Neural cell (in vitro differentiated cells): ENCODE measurements at regions not wholly inside any gene's neighbourhood (a gene's known extent, or its start where the extent isn't known, plus 50 kb on each side); places are given as distances from the start of the nearest gene placed in this dataset.

ENCODE experiments used
- H2AFZ ChIP-seq: fragments of 200-600, 300-800 bp; sonication (generic), shearing (Covaris generic); 2 replicates; pipeline ENCODE4 v1.6.0; 2014; ENCODE audit warnings: low read depth, mild to moderate bottlenecking, antibody characterized with exemption, low read length, moderate library complexity
- H3F3A ChIP-seq: fragments of 200-600 bp; shearing (Covaris generic); 2 replicates; pipeline ENCODE4 v1.6.1; 2016; ENCODE audit warnings: mild to moderate bottlenecking, moderate library complexity, mixed read lengths, antibody characterized with exemption, low read length; ENCODE audit not compliant: insufficient read depth, poor library complexity, severe bottlenecking
- H3K27ac ChIP-seq: fragments of 200-600, 300-800 bp; sonication (generic), shearing (Covaris generic); 2 replicates; pipeline ENCODE4 v1.5.1; 2014; ENCODE audit warnings: mild to moderate bottlenecking, low read length, moderate library complexity
- H3K27me3 ChIP-seq: fragments of 300-800, 200-600 bp; sonication (generic), shearing (Covaris generic); 2 replicates; pipeline ENCODE4 v1.6.0; 2014; ENCODE audit warnings: mild to moderate bottlenecking, low read depth, low read length, moderate library complexity; ENCODE audit not compliant: insufficient read depth
- H3K36me3 ChIP-seq: fragments of 300-800, 200-600 bp; sonication (generic), shearing (Covaris generic); 2 replicates; pipeline ENCODE4 v1.5.1; 2014; ENCODE audit warnings: mild to moderate bottlenecking, antibody characterized with exemption, low read length, moderate library complexity; ENCODE audit not compliant: insufficient read depth
- H3K4me2 ChIP-seq: fragments of 300-800, 200-600 bp; sonication (generic), shearing (Covaris generic); 2 replicates; pipeline ENCODE4 v1.6.0; 2014; ENCODE audit warnings: mild to moderate bottlenecking, low read length
- H3K4me3 ChIP-seq: fragments of 300-800, 200-600 bp; sonication (generic), shearing (Covaris generic); 2 replicates; pipeline ENCODE4 v1.5.1; 2014; ENCODE audit warnings: mild to moderate bottlenecking, low read length, moderate library complexity
- H3K79me2 ChIP-seq: fragments of 200-600 bp; shearing (Covaris generic); replicated peaks from 2 replicates; pipeline ENCODE4 v1.6.0; 2014; ENCODE audit warnings: mild to moderate bottlenecking, low read length, moderate library complexity; ENCODE audit not compliant: insufficient read depth
- H3K9ac ChIP-seq: fragments of 300-800, 200-600 bp; sonication (generic), shearing (Covaris generic); 2 replicates; pipeline ENCODE4 v1.6.1; 2016; ENCODE audit warnings: mild to moderate bottlenecking, low read length, mixed read lengths
- H3K9me2 ChIP-seq: fragments of 200-600 bp; shearing (Covaris generic); 2 replicates; pipeline ENCODE4 v1.6.1; 2016; ENCODE audit warnings: mild to moderate bottlenecking, low read length, mixed read lengths; ENCODE audit not compliant: insufficient read depth
- H3K9me3 ChIP-seq: fragments of 200-600, 300-800 bp; sonication (generic), shearing (Covaris generic); 2 replicates; pipeline ENCODE4 v1.6.1; 2016; ENCODE audit warnings: mild to moderate bottlenecking, mixed run types, low read length, moderate library complexity, mixed read lengths
- H4K20me1 ChIP-seq: fragments of 200-600 bp; shearing (Covaris generic); 2 replicates; pipeline ENCODE4 v1.6.1; 2016; ENCODE audit warnings: mild to moderate bottlenecking, mixed run types; ENCODE audit not compliant: insufficient read depth
- EP300 ChIP-seq: fragments of 450-650 bp; conservative IDR thresholded peaks from 2 replicates; pipeline ENCODE4 v1.6.1; 2014; ENCODE audit warnings: antibody characterized with exemption, mild to moderate bottlenecking, moderate library complexity; ENCODE audit not compliant: poor library complexity, severe bottlenecking
- EZH2 ChIP-seq: fragments of 200-600, 300-800 bp; shearing (Covaris generic), sonication (generic); IDR thresholded peaks from 2 replicates; pipeline ENCODE4 v1.6.1; 2014; ENCODE audit warnings: antibody characterized with exemption, low read length, borderline replicate concordance, mild to moderate bottlenecking; ENCODE audit not compliant: insufficient read depth, poor library complexity, severe bottlenecking
- MXI1 ChIP-seq: fragments of 450-650 bp; conservative IDR thresholded peaks from 2 replicates; pipeline ENCODE4 v1.6.1; 2014; ENCODE audit warnings: antibody characterized with exemption, mild to moderate bottlenecking; ENCODE audit not compliant: poor library complexity, severe bottlenecking
- POLR2AphosphoS5 ChIP-seq: IDR thresholded peaks from 2 replicates; pipeline ENCODE4 v1.6.1; 2012
- RAD21 ChIP-seq: fragments of 450-650 bp; conservative IDR thresholded peaks from 2 replicates; pipeline ENCODE4 v1.6.1; 2014; ENCODE audit warnings: antibody characterized with exemption, mild to moderate bottlenecking, moderate library complexity
- SMC3 ChIP-seq: fragments of 450-650 bp; conservative IDR thresholded peaks from 2 replicates; pipeline ENCODE4 v1.6.1; 2014; ENCODE audit warnings: antibody characterized with exemption, mild to moderate bottlenecking, moderate library complexity; ENCODE audit not compliant: poor library complexity
- TAF1 ChIP-seq: IDR thresholded peaks from 2 replicates; pipeline ENCODE4 v1.6.1; 2012; ENCODE audit warnings: low read depth
- TF ChIP-seq, protein P1 (sequence below): fragments of 450-650 bp; IDR thresholded peaks from 2 replicates; pipeline ENCODE4 v1.5.1; 2014; ENCODE audit warnings: antibody characterized with exemption, mild to moderate bottlenecking, moderate library complexity; ENCODE audit not compliant: poor library complexity, severe bottlenecking
- TF ChIP-seq, protein P2 (sequence below): IDR thresholded peaks from 2 replicates; pipeline ENCODE4 v1.6.1; 2012; ENCODE audit warnings: borderline replicate concordance

DNA sequence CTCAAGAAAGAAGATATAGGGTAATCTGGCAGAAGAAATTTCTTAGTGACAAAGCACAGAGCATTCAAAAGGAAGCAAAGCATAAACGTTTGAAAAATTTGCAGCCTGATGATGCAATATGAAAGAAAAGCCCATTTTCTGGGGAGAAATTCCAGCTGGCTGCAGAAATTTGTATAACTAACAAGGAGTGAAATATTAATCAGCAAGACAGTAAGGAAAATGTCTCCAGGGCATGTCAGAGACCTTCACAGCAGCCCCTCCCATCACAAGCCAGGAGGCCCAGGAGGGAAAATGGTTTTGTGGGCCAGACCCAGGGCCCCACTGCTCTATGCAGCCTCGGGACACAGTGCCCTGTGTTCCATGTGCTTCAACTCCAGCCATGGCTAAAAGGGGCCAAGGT is 359.4 kb downstream of the HINT1 start:
- no peak overlapping the region for H3K4me3 ChIP-seq
- no peak overlapping the region for H3K4me2 ChIP-seq
- no peaks in the 10 kb centered on the region for H3F3A ChIP-seq
- H3K9me3 ChIP-seq: no peaks in the 10 kb centered on the region
- H2AFZ ChIP-seq: no peak overlapping the region
- H3K36me3 ChIP-seq: no peaks in the 10 kb centered on the region
- H3K27me3 ChIP-seq: no peaks in the 10 kb centered on the region
- no peaks in the 10 kb centered on the region for H3K9me2 ChIP-seq
- no peaks in the 10 kb centered on the region for H4K20me1 ChIP-seq
- H3K9ac ChIP-seq: no peak overlapping the region
- TF ChIP-seq, protein P1, sequence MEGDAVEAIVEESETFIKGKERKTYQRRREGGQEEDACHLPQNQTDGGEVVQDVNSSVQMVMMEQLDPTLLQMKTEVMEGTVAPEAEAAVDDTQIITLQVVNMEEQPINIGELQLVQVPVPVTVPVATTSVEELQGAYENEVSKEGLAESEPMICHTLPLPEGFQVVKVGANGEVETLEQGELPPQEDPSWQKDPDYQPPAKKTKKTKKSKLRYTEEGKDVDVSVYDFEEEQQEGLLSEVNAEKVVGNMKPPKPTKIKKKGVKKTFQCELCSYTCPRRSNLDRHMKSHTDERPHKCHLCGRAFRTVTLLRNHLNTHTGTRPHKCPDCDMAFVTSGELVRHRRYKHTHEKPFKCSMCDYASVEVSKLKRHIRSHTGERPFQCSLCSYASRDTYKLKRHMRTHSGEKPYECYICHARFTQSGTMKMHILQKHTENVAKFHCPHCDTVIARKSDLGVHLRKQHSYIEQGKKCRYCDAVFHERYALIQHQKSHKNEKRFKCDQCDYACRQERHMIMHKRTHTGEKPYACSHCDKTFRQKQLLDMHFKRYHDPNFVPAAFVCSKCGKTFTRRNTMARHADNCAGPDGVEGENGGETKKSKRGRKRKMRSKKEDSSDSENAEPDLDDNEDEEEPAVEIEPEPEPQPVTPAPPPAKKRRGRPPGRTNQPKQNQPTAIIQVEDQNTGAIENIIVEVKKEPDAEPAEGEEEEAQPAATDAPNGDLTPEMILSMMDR: no peak
- TF ChIP-seq EZH2: no peak
- TF ChIP-seq MXI1: no peak
- TF ChIP-seq SMC3: no peak
- TF ChIP-seq RAD21: no peak
- no peak for TF ChIP-seq TAF1
- no peak for TF ChIP-seq POLR2AphosphoS5
- H3K27ac ChIP-seq: no peak overlapping the region
- H3K79me2 ChIP-seq: no peaks in the 10 kb centered on the region

DNA sequence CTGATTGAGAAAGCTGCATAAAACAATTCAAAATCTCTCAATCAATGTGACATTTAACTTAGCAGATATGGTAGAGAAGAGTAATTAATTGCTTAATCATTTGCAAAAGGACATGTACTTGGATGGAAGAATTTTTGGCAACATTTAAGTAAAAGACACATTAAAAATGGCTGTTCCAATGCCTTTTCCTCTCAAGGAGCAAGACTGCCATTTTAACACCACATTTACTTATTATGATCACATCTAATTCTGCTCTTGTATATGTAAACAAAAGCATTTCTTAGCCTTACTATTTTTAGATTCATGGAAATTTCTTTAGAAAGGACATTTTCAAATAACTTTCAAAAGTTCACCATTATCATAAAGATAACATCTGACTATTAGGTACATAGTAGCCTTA is 360.0 kb downstream of the HINT1 start:
- Histone ChIP-seq H3K4me2 (no peak overlapping the region), H3F3A (no peaks in the 10 kb centered on the region), H3K79me2 (no peaks in the 10 kb centered on the region), H3K9me2 (no peaks in the 10 kb centered on the region), H4K20me1 (no peaks in the 10 kb centered on the region), H2AFZ (no peak overlapping the region), H3K4me3 (no peak overlapping the region), H3K9me3 (no peaks in the 10 kb centered on the region), H3K27ac (no peak overlapping the region), H3K36me3 (no peaks in the 10 kb centered on the region), H3K9ac (no peak overlapping the region), H3K27me3 (no peaks in the 10 kb centered on the region)
- TF ChIP-seq, protein P1: no peak
- TF ChIP-seq, protein P2, sequence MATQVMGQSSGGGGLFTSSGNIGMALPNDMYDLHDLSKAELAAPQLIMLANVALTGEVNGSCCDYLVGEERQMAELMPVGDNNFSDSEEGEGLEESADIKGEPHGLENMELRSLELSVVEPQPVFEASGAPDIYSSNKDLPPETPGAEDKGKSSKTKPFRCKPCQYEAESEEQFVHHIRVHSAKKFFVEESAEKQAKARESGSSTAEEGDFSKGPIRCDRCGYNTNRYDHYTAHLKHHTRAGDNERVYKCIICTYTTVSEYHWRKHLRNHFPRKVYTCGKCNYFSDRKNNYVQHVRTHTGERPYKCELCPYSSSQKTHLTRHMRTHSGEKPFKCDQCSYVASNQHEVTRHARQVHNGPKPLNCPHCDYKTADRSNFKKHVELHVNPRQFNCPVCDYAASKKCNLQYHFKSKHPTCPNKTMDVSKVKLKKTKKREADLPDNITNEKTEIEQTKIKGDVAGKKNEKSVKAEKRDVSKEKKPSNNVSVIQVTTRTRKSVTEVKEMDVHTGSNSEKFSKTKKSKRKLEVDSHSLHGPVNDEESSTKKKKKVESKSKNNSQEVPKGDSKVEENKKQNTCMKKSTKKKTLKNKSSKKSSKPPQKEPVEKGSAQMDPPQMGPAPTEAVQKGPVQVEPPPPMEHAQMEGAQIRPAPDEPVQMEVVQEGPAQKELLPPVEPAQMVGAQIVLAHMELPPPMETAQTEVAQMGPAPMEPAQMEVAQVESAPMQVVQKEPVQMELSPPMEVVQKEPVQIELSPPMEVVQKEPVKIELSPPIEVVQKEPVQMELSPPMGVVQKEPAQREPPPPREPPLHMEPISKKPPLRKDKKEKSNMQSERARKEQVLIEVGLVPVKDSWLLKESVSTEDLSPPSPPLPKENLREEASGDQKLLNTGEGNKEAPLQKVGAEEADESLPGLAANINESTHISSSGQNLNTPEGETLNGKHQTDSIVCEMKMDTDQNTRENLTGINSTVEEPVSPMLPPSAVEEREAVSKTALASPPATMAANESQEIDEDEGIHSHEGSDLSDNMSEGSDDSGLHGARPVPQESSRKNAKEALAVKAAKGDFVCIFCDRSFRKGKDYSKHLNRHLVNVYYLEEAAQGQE: no peak
- TF ChIP-seq MXI1 (no peak), SMC3 (no peak), EP300 (no peak), TAF1 (no peak), POLR2AphosphoS5 (no peak), RAD21 (no peak), EZH2 (no peak)
